Liver (tissue), 8 donors: ENCODE measurements at regions not wholly inside any gene's neighbourhood (a gene's known extent, or its start where the extent isn't known, plus 50 kb on each side); places are given as distances from the start of the nearest gene placed in this dataset.

ENCODE experiments used
- DNase-seq: peaks from one replicate; pipeline ENCODE4 v3.0.0-alpha.2; 2017; ENCODE audit warnings: low spot score
- H3K27ac ChIP-seq, 2 donors: one replicate each; pipeline ENCODE4 v1.7.0; 2013; ENCODE audit warnings: inconsistent platforms in 2 of 2, low read length in 2 of 2, control low read depth in 1 of 2, low read depth in 1 of 2, mild to moderate bottlenecking in 1 of 2
- H3K27me3 ChIP-seq, 4 donors: one replicate each; pipeline versions ENCODE4 v1.6.1 to v1.7.0; 2013; ENCODE audit warnings: low read length in 3 of 4, inconsistent platforms in 1 of 4, mild to moderate bottlenecking in 1 of 4, moderate library complexity in 1 of 4; ENCODE audit not compliant: control insufficient read depth in 4 of 4, insufficient read depth in 4 of 4
- H3K36me3 ChIP-seq, 4 donors: one replicate each; pipeline versions ENCODE4 v1.6.1 to v1.7.0; 2013; ENCODE audit warnings: low read length in 3 of 4, mild to moderate bottlenecking in 3 of 4, low read depth in 1 of 4, moderate library complexity in 1 of 4; ENCODE audit not compliant: control insufficient read depth in 4 of 4, insufficient read depth in 3 of 4
- H3K4me1 ChIP-seq, 4 donors: one replicate each; pipeline versions ENCODE4 v1.6.1 to v1.7.0; 2013; ENCODE audit warnings: low read length in 3 of 4, mild to moderate bottlenecking in 3 of 4, moderate library complexity in 1 of 4; ENCODE audit not compliant: control insufficient read depth in 4 of 4, insufficient read depth in 4 of 4
- H3K4me3 ChIP-seq, 3 donors: one replicate each; pipeline versions ENCODE4 v1.6.1 to v1.7.0; 2013; ENCODE audit warnings: low read length in 3 of 3, control low read depth in 1 of 3, low read depth in 1 of 3, mild to moderate bottlenecking in 1 of 3
- H3K9ac ChIP-seq, 2 donors: one replicate each; pipeline ENCODE4 v1.7.0; 2013; ENCODE audit warnings: low read length in 2 of 2, mild to moderate bottlenecking in 2 of 2, moderate library complexity in 2 of 2, control low read depth in 1 of 2, low read depth in 1 of 2
- H3K9me3 ChIP-seq, 4 donors: one replicate each; pipeline versions ENCODE4 v1.6.1 to v1.7.0; 2013; ENCODE audit warnings: low read length in 3 of 4; ENCODE audit not compliant: control insufficient read depth in 4 of 4
- ATF3 ChIP-seq: IDR thresholded peaks from 2 replicates; pipeline ENCODE4 v1.6.1; 2016; ENCODE audit warnings: antibody characterized with exemption
- CTCF ChIP-seq: fragments of 150-350 bp; IDR thresholded peaks from 2 replicates; pipeline ENCODE4 v1.5.1; 2017; ENCODE audit warnings: improper control_type of control experiment, low read depth, low read length; ENCODE audit not compliant: missing input control
- EGR1 ChIP-seq, 2 donors: IDR thresholded peaks; 2 replicates each; pipeline ENCODE4 v1.6.1; 2016 to 2018; ENCODE audit warnings: antibody characterized with exemption in 2 of 2, low read depth in 2 of 2
- FOXA1 ChIP-seq: IDR thresholded peaks from 2 replicates; pipeline ENCODE4 v1.6.1; 2016; ENCODE audit warnings: antibody characterized with exemption
- FOXA2 ChIP-seq: IDR thresholded peaks from 2 replicates; pipeline ENCODE4 v1.6.1; 2016; ENCODE audit warnings: antibody characterized with exemption
- GABPA ChIP-seq, 2 donors: IDR thresholded peaks in 1 of 2; conservative IDR thresholded peaks in 1 of 2; 2 replicates each; pipeline ENCODE4 v1.6.1; 2016; ENCODE audit warnings: antibody characterized with exemption in 2 of 2, mild to moderate bottlenecking in 1 of 2, moderate library complexity in 1 of 2
- HNF4A ChIP-seq, 2 donors: conservative IDR thresholded peaks; 2 replicates each; pipeline ENCODE4 v1.6.1; 2016; ENCODE audit warnings: antibody characterized with exemption in 2 of 2, mild to moderate bottlenecking in 2 of 2
- HNF4G ChIP-seq: IDR thresholded peaks from 2 replicates; pipeline ENCODE4 v1.6.1; 2016; ENCODE audit warnings: antibody characterized with exemption
- JUND ChIP-seq, 2 donors: IDR thresholded peaks; 2 replicates each; pipeline ENCODE4 v1.6.1; 2016; ENCODE audit warnings: antibody characterized with exemption in 2 of 2
- MAX ChIP-seq: IDR thresholded peaks from 2 replicates; pipeline ENCODE4 v1.6.1; 2016; ENCODE audit warnings: antibody characterized with exemption
- NR2F2 ChIP-seq: IDR thresholded peaks from 2 replicates; pipeline ENCODE4 v1.6.1; 2016; ENCODE audit warnings: antibody characterized with exemption
- REST ChIP-seq: IDR thresholded peaks from 2 replicates; pipeline ENCODE4 v1.6.1; 2016; ENCODE audit warnings: antibody characterized with exemption, mild to moderate bottlenecking
- RXRA ChIP-seq, 2 donors: IDR thresholded peaks; 2 replicates each; pipeline ENCODE4 v1.6.1; 2017 to 2018; ENCODE audit warnings: antibody characterized with exemption in 2 of 2, mild to moderate bottlenecking in 1 of 2
- SP1 ChIP-seq: IDR thresholded peaks from 2 replicates; pipeline ENCODE4 v1.6.1; 2018; ENCODE audit warnings: antibody characterized with exemption, mild to moderate bottlenecking
- YY1 ChIP-seq: IDR thresholded peaks from 2 replicates; pipeline ENCODE4 v1.6.1; 2016; ENCODE audit warnings: antibody characterized with exemption, mild to moderate bottlenecking
- ZBTB33 ChIP-seq: IDR thresholded peaks from 2 replicates; pipeline ENCODE4 v1.6.1; 2016; ENCODE audit warnings: antibody characterized with exemption
- WGBS: extraction: QIAGEN DNeasy Blood & Tissue Kit; methylation state at CpG from one replicate; pipeline ENCODE4 v1.1.7; 2013; 5-methylcytosine and 5-hydroxymethylcytosine counted together
- donor health status: healthy.
- donor health status: healthy.
- donor health status: healthy.
- donor health status: healthy.
- donor health status: healthy.

- DNase-seq = no peak
- no peak overlapping the region for H3K27ac ChIP-seq
- no peaks in the 10 kb centered on the region for H3K27me3 ChIP-seq
- peaks cover 0 to 3% (median 0%) of the 10 kb centered on the region in 4 donors for H3K9me3 ChIP-seq
- no peaks in the 10 kb centered on the region for H3K36me3 ChIP-seq
- peaks cover 0 to 4% (median 0%) of the 10 kb centered on the region in 4 donors for H3K4me1 ChIP-seq
- no peak overlapping the region for H3K4me3 ChIP-seq
- TF ChIP-seq ZBTB33 = no peak
- TF ChIP-seq FOXA1 = no peak
- no peak overlapping the region for H3K9ac ChIP-seq
- 86% methylated on average over 5 of the region's 5 CpGs for WGBS
Measured at GRCh38 chr2:21423854-21424253, 300.1 kb downstream of the TDRD15 start.

- no peak overlapping the region for H3K27ac ChIP-seq
- no peak overlapping the region for H3K9ac ChIP-seq
- H3K4me3 ChIP-seq = no peak overlapping the region
- no peaks in the 10 kb centered on the region for H3K36me3 ChIP-seq
- 66% methylated on average over 4 of the region's 4 CpGs for WGBS
- no peak for DNase-seq
- H3K27me3 ChIP-seq = no peaks in the 10 kb centered on the region
- H3K4me1 ChIP-seq = peaks cover 0 to 4% (median 0%) of the 10 kb centered on the region in 4 donors
- H3K9me3 ChIP-seq = peaks cover 0 to 3% (median 0%) of the 10 kb centered on the region in 4 donors
- TF ChIP-seq RXRA (IDR thresholded peaks at IDR 0.05) (peak in 1 of 2 donors; percentile 30), CTCF (no peak)
Measured at GRCh38 chr2:21424375-21424774, 300.6 kb downstream of the TDRD15 start.

GRCh38 chr2:21427606-21428005, 303.8 kb downstream of the TDRD15 start:
- no peak for DNase-seq
- Histone ChIP-seq H3K27me3 (no peaks in the 10 kb centered on the region), H3K4me3 (no peak overlapping the region), H3K27ac (no peak overlapping the region), H3K4me1 (peaks cover 0 to 2% (median 0%) of the 10 kb centered on the region in 4 donors), H3K9ac (no peak overlapping the region), H3K9me3 (peaks cover 0 to 3% (median 0%) of the 10 kb centered on the region in 4 donors), H3K36me3 (no peaks in the 10 kb centered on the region)
- 59% methylated on average over 2 of the region's 2 CpGs for WGBS
- TF ChIP-seq ZBTB33 (no peak), JUND (IDR thresholded peaks at IDR 0.05) (no peak), HNF4A (conservative IDR thresholded peaks at IDR 0.05) (no peak), GABPA (IDR thresholded peaks at IDR 0.05 in 1 of 2, conservative IDR thresholded peaks at IDR 0.05 in 1 of 2) (no peak), CTCF (no peak), RXRA (IDR thresholded peaks at IDR 0.05) (no peak), REST (no peak), ATF3 (no peak), NR2F2 (no peak), FOXA2 (no peak), HNF4G (no peak), SP1 (no peak), YY1 (no peak), FOXA1 (no peak), MAX (no peak), EGR1 (IDR thresholded peaks at IDR 0.05; ENCODE audit: low read depth in 2 of 2) (no peak)
